ENCODE measurements at regions not wholly inside any gene's neighbourhood (a gene's known extent, or its start where the extent isn't known, plus 50 kb on each side); places are given as distances from the start of the nearest gene placed in this dataset.
"Not testable (repeated sequence)": the region's sequence is repeated elsewhere in the genome, so short reads cannot be mapped to it uniquely, and the experiment has no call there.

GRCh38 chr4:187910741-187911140, 84.8 kb upstream of the ZFP42 start:
- ATAC-seq (ENCODE audit: low read depth) (no peak), DNase-seq (no peak)
- POLR2A ChIA-PET = no interaction called here
- H3K4me3 Mint-ChIP-seq = no peak overlapping the region
- H3K27ac Mint-ChIP-seq = no peak overlapping the region
- CTCF ChIA-PET = no interaction called here
- no peaks in the 10 kb centered on the region for H3K36me3 Mint-ChIP-seq (ENCODE audit: low read depth)
- TF ChIP-seq CTCF (IDR thresholded peaks at IDR 0.05) = no peak
- H3K27me3 Mint-ChIP-seq = no peaks in the 10 kb centered on the region
- intact Hi-C loops (cut with micrococcal nuclease) = no loop called here
- no peaks in the 10 kb centered on the region for H3K4me1 Mint-ChIP-seq
- H3K9me3 Mint-ChIP-seq = peaks cover 12% of the 10 kb centered on the region

GRCh38 chr4:187915406-187915805, 80.2 kb upstream of the ZFP42 start:
- DNase-seq; H3K4me3 Mint-ChIP-seq; H3K27me3 Mint-ChIP-seq; H3K4me1 Mint-ChIP-seq; CTCF ChIA-PET; H3K27ac Mint-ChIP-seq; POLR2A ChIA-PET; intact Hi-C loops (cut with micrococcal nuclease); H3K36me3 Mint-ChIP-seq (ENCODE audit: low read depth); ATAC-seq (ENCODE audit: low read depth): not testable (repeated sequence)
- peaks cover 16% of the 10 kb centered on the region for H3K9me3 Mint-ChIP-seq

- no peak for ATAC-seq (ENCODE audit: low read depth)
- Mint-ChIP-seq H3K27me3 (no peaks in the 10 kb centered on the region), H3K27ac (no peak overlapping the region), H3K4me3 (no peak overlapping the region), H3K4me1 (no peaks in the 10 kb centered on the region), H3K9me3 (peaks cover 9% of the 10 kb centered on the region), H3K36me3 (ENCODE audit: low read depth) (no peaks in the 10 kb centered on the region)
- no peak for TF ChIP-seq CTCF (IDR thresholded peaks at IDR 0.05)
- intact Hi-C loops (cut with micrococcal nuclease) = no loop called here
- ChIA-PET CTCF (no interaction called here), POLR2A (no interaction called here)
- no peak for DNase-seq
Observed at GRCh38 chr4:187919966-187920365, 75.6 kb upstream of the ZFP42 start.

- Mint-ChIP-seq H3K36me3 (ENCODE audit: low read depth) (no peaks in the 10 kb centered on the region), H3K27me3 (no peaks in the 10 kb centered on the region), H3K27ac (no peak overlapping the region), H3K9me3 (peaks cover 14% of the 10 kb centered on the region), H3K4me1 (no peaks in the 10 kb centered on the region), H3K4me3 (no peak overlapping the region)
- POLR2A ChIA-PET = no interaction called here
- CTCF ChIA-PET = no interaction called here
- intact Hi-C loops (cut with micrococcal nuclease) = no loop called here
- ATAC-seq (ENCODE audit: low read depth) = no peak
- TF ChIP-seq CTCF (IDR thresholded peaks at IDR 0.05) = no peak
- no peak for DNase-seq
Observed at GRCh38 chr4:187921946-187922623, 73.5 kb upstream of the ZFP42 start.

- H3K9me3 Mint-ChIP-seq = peaks cover 10% of the 10 kb centered on the region
- ChIA-PET POLR2A (no interaction called here), CTCF (no interaction called here)
- ATAC-seq (ENCODE audit: low read depth) (no peak), DNase-seq (no peak)
- TF ChIP-seq CTCF (IDR thresholded peaks at IDR 0.05) = no peak
- no peak overlapping the region for H3K27ac Mint-ChIP-seq
- no peaks in the 10 kb centered on the region for H3K27me3 Mint-ChIP-seq
- intact Hi-C loops (cut with micrococcal nuclease) = no loop called here
- no peaks in the 10 kb centered on the region for H3K4me1 Mint-ChIP-seq
- no peaks in the 10 kb centered on the region for H3K36me3 Mint-ChIP-seq (ENCODE audit: low read depth)
- H3K4me3 Mint-ChIP-seq = no peak overlapping the region
Observed at GRCh38 chr4:187929024-187929423, 66.5 kb upstream of the ZFP42 start.

- no peak overlapping the region for H3K27ac Mint-ChIP-seq
Observed at GRCh38 chr4:187934766-187935165, 60.8 kb upstream of the ZFP42 start.

More at GRCh38 chr4:187934766-187935165, 60.8 kb upstream of the ZFP42 start:
- DNase-seq (no peak), ATAC-seq (ENCODE audit: low read depth) (no peak)
- POLR2A ChIA-PET = no interaction called here
- CTCF ChIA-PET = no interaction called here
- Mint-ChIP-seq H3K9me3 (peaks cover 7% of the 10 kb centered on the region), H3K36me3 (ENCODE audit: low read depth) (no peaks in the 10 kb centered on the region), H3K4me3 (no peak overlapping the region), H3K27me3 (no peaks in the 10 kb centered on the region), H3K4me1 (no peaks in the 10 kb centered on the region)
- intact Hi-C loops (cut with micrococcal nuclease) = no loop called here
- TF ChIP-seq CTCF (IDR thresholded peaks at IDR 0.05) = no peak
